Fibroblast of the aortic adventitia (primary cell): ENCODE measurements at regions not wholly inside any gene's neighbourhood (a gene's known extent, or its start where the extent isn't known, plus 50 kb on each side); places are given as distances from the start of the nearest gene placed in this dataset.

Experiments used
- DNase-seq: peaks from one replicate; pipeline ENCODE4 v3.0.0-alpha.2; 2010; ENCODE audit warnings: low read depth
- H3K4me3 ChIP-seq: 2 replicates; pipeline ENCODE4 v1.5.1; 2011; ENCODE audit warnings: low read depth, mild to moderate bottlenecking, control low read depth, low read length, moderate library complexity
- CTCF ChIP-seq: IDR thresholded peaks from 2 replicates; pipeline ENCODE4 v1.5.1; 2011; ENCODE audit warnings: mild to moderate bottlenecking, low read length, control low read depth, inconsistent platforms; ENCODE audit not compliant: insufficient read depth

- no peak for TF ChIP-seq CTCF
- H3K4me3 ChIP-seq = no peak overlapping the region
- DNase-seq = no peak
Observed at GRCh38 chr2:239809391-239809790, 215.8 kb downstream of the NDUFA10 start.

GRCh38 chr2:239807568-239807967, 217.6 kb downstream of the NDUFA10 start:
- DNase-seq = no peak
- TF ChIP-seq CTCF = no peak
- H3K4me3 ChIP-seq = no peak overlapping the region

- no peak for TF ChIP-seq CTCF
- H3K4me3 ChIP-seq = no peak overlapping the region
- no peak for DNase-seq
Observed at GRCh38 chr2:239806758-239807434, 218.2 kb downstream of the NDUFA10 start.

GRCh38 chr2:239806276-239806675, 218.9 kb downstream of the NDUFA10 start:
- TF ChIP-seq CTCF = no peak
- no peak for DNase-seq
- H3K4me3 ChIP-seq = no peak overlapping the region

- TF ChIP-seq CTCF = no peak
- no peak for DNase-seq
- H3K4me3 ChIP-seq = no peak overlapping the region
Observed at GRCh38 chr2:239805414-239805813, 219.7 kb downstream of the NDUFA10 start.

- TF ChIP-seq CTCF = no peak
- H3K4me3 ChIP-seq = no peak overlapping the region
- DNase-seq = no peak
Observed at GRCh38 chr2:239805043-239805329, 220.2 kb downstream of the NDUFA10 start.
